ENCODE measurements at regions not wholly inside any gene's neighbourhood (a gene's known extent, or its start where the extent isn't known, plus 50 kb on each side); places are given as distances from the start of the nearest gene placed in this dataset.

GRCh38 chr4:4656977-4657376 lies 115.1 kb upstream of the STX18 start:
- H3K27ac ChIP-seq: no peak overlapping the region
- intact Hi-C loops (cut with DNase I; ENCODE audit: low total_unique reads): no loop called here
- peaks cover 0 to 3% (median 0%) of the 10 kb centered on the region in 8 donors for H3K9me3 ChIP-seq
- no peaks in the 10 kb centered on the region for H3K36me3 ChIP-seq
- H3K4me3 ChIP-seq: no peak overlapping the region
- DNase-seq: no peak
- TF ChIP-seq POLR2A (IDR thresholded peaks at IDR 0.05) (no peak), POLR2AphosphoS5 (IDR thresholded peaks at IDR 0.05) (no peak)
- TF ChIP-seq, protein P1, sequence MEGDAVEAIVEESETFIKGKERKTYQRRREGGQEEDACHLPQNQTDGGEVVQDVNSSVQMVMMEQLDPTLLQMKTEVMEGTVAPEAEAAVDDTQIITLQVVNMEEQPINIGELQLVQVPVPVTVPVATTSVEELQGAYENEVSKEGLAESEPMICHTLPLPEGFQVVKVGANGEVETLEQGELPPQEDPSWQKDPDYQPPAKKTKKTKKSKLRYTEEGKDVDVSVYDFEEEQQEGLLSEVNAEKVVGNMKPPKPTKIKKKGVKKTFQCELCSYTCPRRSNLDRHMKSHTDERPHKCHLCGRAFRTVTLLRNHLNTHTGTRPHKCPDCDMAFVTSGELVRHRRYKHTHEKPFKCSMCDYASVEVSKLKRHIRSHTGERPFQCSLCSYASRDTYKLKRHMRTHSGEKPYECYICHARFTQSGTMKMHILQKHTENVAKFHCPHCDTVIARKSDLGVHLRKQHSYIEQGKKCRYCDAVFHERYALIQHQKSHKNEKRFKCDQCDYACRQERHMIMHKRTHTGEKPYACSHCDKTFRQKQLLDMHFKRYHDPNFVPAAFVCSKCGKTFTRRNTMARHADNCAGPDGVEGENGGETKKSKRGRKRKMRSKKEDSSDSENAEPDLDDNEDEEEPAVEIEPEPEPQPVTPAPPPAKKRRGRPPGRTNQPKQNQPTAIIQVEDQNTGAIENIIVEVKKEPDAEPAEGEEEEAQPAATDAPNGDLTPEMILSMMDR (IDR thresholded peaks at IDR 0.05 in 8 of 11, conservative IDR thresholded peaks at IDR 0.05 in 3 of 11): no peak
- H3K4me1 ChIP-seq: no peaks in the 10 kb centered on the region
- 96 to 100% (median 100%) methylated on average over 4 of the region's 4 CpGs for WGBS, 5 donors
- no peaks in the 10 kb centered on the region for H3K27me3 ChIP-seq (replicated peaks in 1 of 7)

DNA sequence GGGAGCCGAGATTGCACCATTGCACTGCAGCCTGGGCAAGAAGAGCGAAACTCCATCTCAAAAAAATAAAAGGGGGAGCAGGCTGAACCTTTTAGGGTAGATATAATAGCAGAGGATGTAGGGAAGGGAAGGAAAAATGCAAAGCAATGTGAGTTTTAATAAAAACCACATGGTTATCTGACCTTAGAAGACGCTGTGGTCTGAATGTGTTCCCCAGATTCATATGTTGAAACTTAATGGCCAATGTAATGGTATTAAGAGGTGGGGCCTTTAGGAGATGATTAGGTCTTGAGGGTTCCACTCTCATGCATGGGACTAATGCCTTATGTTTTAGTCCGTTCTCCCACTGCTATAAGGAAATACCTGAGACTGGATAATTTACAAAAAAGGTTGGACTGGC lies 114.1 kb upstream of the STX18 start:
- Histone ChIP-seq H3K36me3 (no peaks in the 10 kb centered on the region), H3K4me3 (no peak overlapping the region), H3K27me3 (replicated peaks in 1 of 7) (no peaks in the 10 kb centered on the region), H3K27ac (no peak overlapping the region), H3K4me1 (no peaks in the 10 kb centered on the region), H3K9me3 (peaks cover 0 to 3% (median 0%) of the 10 kb centered on the region in 8 donors)
- no peak for DNase-seq
- intact Hi-C loops (cut with DNase I; ENCODE audit: low total_unique reads): no loop called here
- 93 to 98% (median 95%) methylated on average over 4 of the region's 4 CpGs for WGBS, 5 donors
- TF ChIP-seq, protein P1 (IDR thresholded peaks at IDR 0.05 in 8 of 11, conservative IDR thresholded peaks at IDR 0.05 in 3 of 11): no peak
- no peak for TF ChIP-seq POLR2AphosphoS5 (IDR thresholded peaks at IDR 0.05)
- no peak for TF ChIP-seq POLR2A (IDR thresholded peaks at IDR 0.05)

DNA sequence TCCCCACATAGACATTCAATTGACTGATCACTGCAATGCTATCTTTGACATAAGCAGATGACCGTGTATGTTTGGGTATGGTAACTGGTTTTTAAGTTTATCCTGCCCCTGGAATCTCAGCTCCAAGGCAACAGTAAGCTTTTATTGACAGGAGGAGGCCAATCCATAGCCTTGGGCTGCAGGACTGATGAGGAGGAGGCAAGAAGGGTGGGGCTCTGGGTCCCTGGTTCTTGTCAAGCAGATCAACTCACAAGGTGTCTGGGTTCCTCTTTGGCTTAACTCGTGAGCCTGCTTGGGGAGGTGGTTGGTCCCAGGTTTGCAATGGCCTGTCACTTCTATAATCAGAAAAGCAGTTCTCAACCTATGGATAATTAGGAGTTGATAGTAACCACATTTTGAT lies 113.2 kb upstream of the STX18 start:
- no peak for DNase-seq
- H3K9me3 ChIP-seq: peaks cover 0 to 3% (median 0%) of the 10 kb centered on the region in 8 donors
- no peak for TF ChIP-seq POLR2AphosphoS5 (IDR thresholded peaks at IDR 0.05)

DNA sequence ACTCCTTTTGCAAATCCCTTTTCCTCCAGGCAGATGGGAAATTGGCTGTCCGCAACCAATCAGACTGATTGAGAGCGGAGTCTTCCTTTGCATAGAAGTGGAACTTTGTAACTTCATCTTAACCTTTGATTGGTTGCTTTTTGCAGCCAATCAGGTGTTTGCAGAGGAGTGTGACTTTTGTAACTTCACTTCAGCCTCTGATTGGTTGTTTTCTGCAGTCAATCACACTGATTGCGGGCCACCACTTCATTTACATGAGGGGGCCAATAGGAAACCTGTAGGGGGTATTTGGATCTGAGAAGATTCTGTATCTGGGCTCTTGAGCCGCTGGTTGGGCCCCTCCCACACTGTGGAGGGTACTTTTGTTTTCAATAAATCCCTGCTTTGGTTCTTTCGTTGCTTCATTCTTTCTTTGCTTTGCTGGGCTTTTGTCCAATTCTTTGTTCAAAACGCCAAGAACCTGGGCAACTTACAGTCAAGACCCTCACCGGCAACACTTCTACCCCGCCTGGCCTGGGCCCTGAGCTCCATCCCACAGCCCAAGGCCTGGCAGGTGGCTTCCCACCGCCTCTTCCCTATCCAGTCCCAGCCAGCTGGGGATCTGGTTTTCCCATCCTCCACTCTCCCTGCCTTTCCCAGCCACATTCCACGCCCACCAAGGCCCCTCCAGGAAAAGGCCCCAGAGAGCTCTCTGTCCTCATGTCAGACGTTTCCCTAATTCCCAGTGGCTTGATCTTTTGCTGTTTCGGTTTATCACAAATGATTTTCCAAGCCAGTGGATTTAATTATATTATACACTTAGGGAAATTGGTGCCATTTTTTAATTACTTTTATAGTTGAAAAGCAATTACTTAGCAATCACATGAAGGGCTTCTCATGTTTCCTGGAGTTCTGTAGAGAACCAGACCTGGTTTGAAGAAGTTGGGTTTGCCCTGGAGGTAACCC lies 110.2 kb upstream of the STX18 start:
- no peaks in the 10 kb centered on the region for H3K27me3 ChIP-seq (replicated peaks in 1 of 7)
- no peak overlapping the region for H3K27ac ChIP-seq
- TF ChIP-seq, protein P1 (IDR thresholded peaks at IDR 0.05 in 8 of 11, conservative IDR thresholded peaks at IDR 0.05 in 3 of 11): no peak
- no peak for TF ChIP-seq POLR2A (IDR thresholded peaks at IDR 0.05)
- peaks cover 0 to 1% (median 0%) of the 10 kb centered on the region in 8 donors for H3K9me3 ChIP-seq
- H3K4me1 ChIP-seq: no peaks in the 10 kb centered on the region
- H3K36me3 ChIP-seq: no peaks in the 10 kb centered on the region
- intact Hi-C loops (cut with DNase I; ENCODE audit: low total_unique reads): no loop called here
- no peak overlapping the region for H3K4me3 ChIP-seq
- DNase-seq: no peak
- WGBS, 5 donors: 80 to 90% (median 90%) methylated on average over 12 of the region's 12 CpGs

More for the DNA sequence above, 113.2 kb upstream of the STX18 start:
- H3K36me3 ChIP-seq: no peaks in the 10 kb centered on the region
- no peaks in the 10 kb centered on the region for H3K27me3 ChIP-seq (replicated peaks in 1 of 7)
- H3K27ac ChIP-seq: no peak overlapping the region
- 77 to 96% (median 90%) methylated on average over 2 of the region's 2 CpGs for WGBS, 5 donors
- intact Hi-C loops (cut with DNase I; ENCODE audit: low total_unique reads): no loop called here
- no peak overlapping the region for H3K4me3 ChIP-seq
- no peaks in the 10 kb centered on the region for H3K4me1 ChIP-seq

Measured in spleen (tissue), 11 donors.